GM12864 (cell line): ENCODE measurements at regions not wholly inside any gene's neighbourhood (a gene's known extent, or its start where the extent isn't known, plus 50 kb on each side); places are given as distances from the start of the nearest gene placed in this dataset.
"Not testable (repeated sequence)": the region's sequence is repeated elsewhere in the genome, so short reads cannot be mapped to it uniquely, and the experiment has no call there.

ENCODE experiments used
- DNase-seq: peaks from one replicate; pipeline ENCODE4 v3.0.0-alpha.2; 2011; ENCODE audit warnings: low read depth
- H3K4me3 ChIP-seq: 2 replicates; pipeline ENCODE4 v1.5.1; 2011; ENCODE audit warnings: mild to moderate bottlenecking, low read depth, low read length, control low read depth

- DNase-seq, H3K4me3 ChIP-seq: not testable (repeated sequence)
Measured at GRCh38 chr2:90293806-90294205, 1602.3 kb downstream of the RPIA start.

- not testable (repeated sequence) for DNase-seq, H3K4me3 ChIP-seq
Measured at GRCh38 chr2:90295036-90295750, 1603.7 kb downstream of the RPIA start.

GRCh38 chr2:90296484-90296777, 1605.0 kb downstream of the RPIA start:
- not testable (repeated sequence) for DNase-seq, H3K4me3 ChIP-seq

- not testable (repeated sequence) for H3K4me3 ChIP-seq, DNase-seq
Measured at GRCh38 chr2:90297701-90298100, 1606.2 kb downstream of the RPIA start.

- H3K4me3 ChIP-seq, DNase-seq: not testable (repeated sequence)
Measured at GRCh38 chr2:90298126-90298755, 1606.8 kb downstream of the RPIA start.

GRCh38 chr2:90298983-90299382, 1607.5 kb downstream of the RPIA start:
- not testable (repeated sequence) for H3K4me3 ChIP-seq, DNase-seq

- not testable (repeated sequence) for DNase-seq, H3K4me3 ChIP-seq
Measured at GRCh38 chr2:90322982-90323381, 1631.5 kb downstream of the RPIA start.

GRCh38 chr2:90323612-90324558, 1632.4 kb downstream of the RPIA start:
- DNase-seq, H3K4me3 ChIP-seq: not testable (repeated sequence)

- DNase-seq, H3K4me3 ChIP-seq: not testable (repeated sequence)
Measured at GRCh38 chr2:90324672-90325071, 1633.2 kb downstream of the RPIA start.

- H3K4me3 ChIP-seq, DNase-seq: not testable (repeated sequence)
Measured at GRCh38 chr2:90325796-90326353, 1634.4 kb downstream of the RPIA start.

GRCh38 chr2:90355546-90355945, 1664.1 kb downstream of the RPIA start:
- not testable (repeated sequence) for DNase-seq, H3K4me3 ChIP-seq

- not testable (repeated sequence) for DNase-seq
Measured at GRCh38 chr2:90359344-90359743, 1667.9 kb downstream of the RPIA start.

GRCh38 chr2:90359887-90360730, 1668.6 kb downstream of the RPIA start:
- H3K4me3 ChIP-seq, DNase-seq: not testable (repeated sequence)

More at GRCh38 chr2:90359344-90359743, 1667.9 kb downstream of the RPIA start:
- H3K4me3 ChIP-seq = not testable (repeated sequence)

GRCh38 chr2:90360731-90361035, 1669.2 kb downstream of the RPIA start:
- not testable (repeated sequence) for DNase-seq, H3K4me3 ChIP-seq
